ENCODE measurements at regions not wholly inside any gene's neighbourhood (a gene's known extent, or its start where the extent isn't known, plus 50 kb on each side); places are given as distances from the start of the nearest gene placed in this dataset.

GRCh38 chr9:95813923-95814322 is 61.6 kb upstream of the ERCC6L2 start:
- H3K9me3 ChIP-seq (replicated peaks in 1 of 2; ENCODE audit: control insufficient read depth in 1 of 2, insufficient read depth in 1 of 2, low read length in 2 of 2): no peaks in the 10 kb centered on the region
- TF ChIP-seq CTCF (IDR thresholded peaks at IDR 0.05): no peak
- H3K4me1 ChIP-seq (ENCODE audit: control insufficient read depth in 1 of 2, insufficient read depth in 2 of 2, low read length in 2 of 2): no peaks in the 10 kb centered on the region
- no peaks in the 10 kb centered on the region for H3K36me3 ChIP-seq (replicated peaks in 1 of 2; ENCODE audit: control insufficient read depth in 1 of 2, insufficient read depth in 2 of 2, low read length in 2 of 2)
- no peak for DNase-seq
- Mint-ChIP-seq H3K9me3 (peaks cover 0 to 8% (median 3%) of the 10 kb centered on the region in 7 donors), H3K4me1 (no peaks in the 10 kb centered on the region), H3K27me3 (ENCODE audit: low read depth in 3 of 3) (peaks cover 0 to 6% (median 1%) of the 10 kb centered on the region in 3 donors), H3K4me3 (no peak overlapping the region), H3K36me3 (no peaks in the 10 kb centered on the region), H3K27ac (no peak overlapping the region)
- no peak overlapping the region for H3K4me2 ChIP-seq (replicated peaks; ENCODE audit: extremely low read depth, low read length, poor library complexity, severe bottlenecking)
- H3K27me3 ChIP-seq (ENCODE audit: control insufficient read depth in 2 of 2, insufficient read depth in 2 of 2, low read length in 2 of 2): no peaks in the 10 kb centered on the region
- no peak overlapping the region for H3K4me3 ChIP-seq (replicated peaks in 1 of 3; ENCODE audit: low read depth in 2 of 3, low read length in 3 of 3)
- intact Hi-C loops (cut with micrococcal nuclease): no loop called here
- no peaks in the 10 kb centered on the region for H3K79me2 ChIP-seq (ENCODE audit: insufficient read depth, low read length)
- no peak overlapping the region for H3K27ac ChIP-seq (ENCODE audit: low read depth in 1 of 2, low read length in 2 of 2)
- no peak overlapping the region for H2AFZ ChIP-seq (ENCODE audit: insufficient read depth, low read depth, low read length, poor library complexity, severe bottlenecking)
- H4K20me1 ChIP-seq (ENCODE audit: insufficient read depth, low read length): no peaks in the 10 kb centered on the region
- H3K9ac ChIP-seq (ENCODE audit: insufficient read depth, low read length, poor library complexity, severe bottlenecking): no peak overlapping the region

GRCh38 chr9:95810814-95811213 is 64.7 kb upstream of the ERCC6L2 start:
- no peak overlapping the region for H2AFZ ChIP-seq (ENCODE audit: insufficient read depth, low read depth, low read length, poor library complexity, severe bottlenecking)
- H3K27ac Mint-ChIP-seq: no peak overlapping the region
- no peak for TF ChIP-seq CTCF (IDR thresholded peaks at IDR 0.05)
- no peaks in the 10 kb centered on the region for H3K27me3 ChIP-seq (ENCODE audit: control insufficient read depth in 2 of 2, insufficient read depth in 2 of 2, low read length in 2 of 2)
- intact Hi-C loops (cut with micrococcal nuclease): no loop called here
- no peak overlapping the region for H3K9ac ChIP-seq (ENCODE audit: insufficient read depth, low read length, poor library complexity, severe bottlenecking)
- no peaks in the 10 kb centered on the region for H3K4me1 Mint-ChIP-seq
- peaks cover 0 to 10% (median 0%) of the 10 kb centered on the region in 3 donors for H3K27me3 Mint-ChIP-seq (ENCODE audit: low read depth in 3 of 3)
- no peak overlapping the region for H3K27ac ChIP-seq (ENCODE audit: low read depth in 1 of 2, low read length in 2 of 2)
- no peak overlapping the region for H3K4me3 ChIP-seq (replicated peaks in 1 of 3; ENCODE audit: low read depth in 2 of 3, low read length in 3 of 3)
- H3K36me3 Mint-ChIP-seq: no peaks in the 10 kb centered on the region
- no peaks in the 10 kb centered on the region for H3K9me3 ChIP-seq (replicated peaks in 1 of 2; ENCODE audit: control insufficient read depth in 1 of 2, insufficient read depth in 1 of 2, low read length in 2 of 2)
- no peaks in the 10 kb centered on the region for H3K36me3 ChIP-seq (replicated peaks in 1 of 2; ENCODE audit: control insufficient read depth in 1 of 2, insufficient read depth in 2 of 2, low read length in 2 of 2)
- H3K79me2 ChIP-seq (ENCODE audit: insufficient read depth, low read length): no peaks in the 10 kb centered on the region
- no peak for DNase-seq
- peaks cover 0 to 5% (median 2%) of the 10 kb centered on the region in 7 donors for H3K9me3 Mint-ChIP-seq
- no peaks in the 10 kb centered on the region for H3K4me1 ChIP-seq (ENCODE audit: control insufficient read depth in 1 of 2, insufficient read depth in 2 of 2, low read length in 2 of 2)
- H4K20me1 ChIP-seq (ENCODE audit: insufficient read depth, low read length): no peaks in the 10 kb centered on the region
- H3K4me3 Mint-ChIP-seq: no peak overlapping the region
- H3K4me2 ChIP-seq (replicated peaks; ENCODE audit: extremely low read depth, low read length, poor library complexity, severe bottlenecking): no peak overlapping the region
